CD4-positive, alpha-beta T cell treated with Interleukin-15 for 4 hours (primary cell): ENCODE measurements at regions not wholly inside any gene's neighbourhood (a gene's known extent, or its start where the extent isn't known, plus 50 kb on each side); places are given as distances from the start of the nearest gene placed in this dataset.

Experiments
- DNase-seq: peaks from one replicate; pipeline ENCODE4 v3.0.0-alpha.2; 2020; ENCODE audit warnings: low spot score

DNA sequence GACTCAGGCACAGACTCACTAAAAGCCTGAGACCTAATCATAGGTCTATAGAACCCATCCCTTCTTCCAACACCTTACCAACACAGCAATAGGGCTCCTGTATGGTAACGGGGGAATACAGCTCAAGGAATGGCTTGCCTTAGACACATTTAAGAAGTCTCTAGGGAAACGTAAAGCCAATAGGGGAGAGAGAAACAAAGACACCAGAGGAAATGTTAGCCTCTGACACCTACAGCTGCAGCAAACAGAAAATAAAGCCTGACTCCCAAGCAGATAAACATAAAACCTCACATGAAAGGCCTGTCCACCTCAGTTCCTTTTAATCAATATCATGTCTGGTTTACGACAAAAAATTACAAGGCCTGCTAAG lies 51.1 kb upstream of the NCOA1 start:
- DNase-seq: no peak

DNA sequence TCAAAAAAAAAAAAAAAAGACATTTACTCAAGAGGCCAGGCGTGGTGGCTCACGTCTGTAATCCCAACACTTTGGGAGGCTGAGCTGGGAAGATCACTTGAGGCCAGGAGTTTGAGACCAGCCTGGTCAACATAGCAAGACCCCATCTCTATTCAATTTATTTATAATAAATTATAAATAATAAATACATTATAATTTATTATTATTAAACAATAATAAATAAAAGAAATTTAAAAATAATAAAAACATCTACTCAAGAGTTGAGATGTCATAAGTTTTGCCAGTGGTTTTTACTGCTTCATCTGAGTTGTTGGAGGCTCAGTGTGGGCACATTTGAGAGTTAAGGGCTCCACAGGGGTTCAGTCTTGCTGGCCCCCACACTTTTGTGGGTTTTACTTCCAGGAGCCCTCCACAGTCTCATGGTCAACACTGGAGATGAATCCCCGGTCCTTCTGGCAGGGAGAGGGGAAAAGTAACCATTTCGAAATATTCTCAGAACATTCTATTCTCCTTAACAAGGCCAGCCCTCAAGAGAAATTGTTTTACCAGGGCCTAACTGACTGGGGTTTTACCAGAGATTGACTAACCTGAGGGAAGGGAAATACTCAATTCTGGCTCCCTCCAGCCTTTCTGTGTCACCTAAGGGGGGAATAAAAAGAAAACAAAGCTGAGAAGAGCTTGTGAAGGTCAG lies 51.6 kb upstream of the NCOA1 start:
- no peak for DNase-seq

DNA sequence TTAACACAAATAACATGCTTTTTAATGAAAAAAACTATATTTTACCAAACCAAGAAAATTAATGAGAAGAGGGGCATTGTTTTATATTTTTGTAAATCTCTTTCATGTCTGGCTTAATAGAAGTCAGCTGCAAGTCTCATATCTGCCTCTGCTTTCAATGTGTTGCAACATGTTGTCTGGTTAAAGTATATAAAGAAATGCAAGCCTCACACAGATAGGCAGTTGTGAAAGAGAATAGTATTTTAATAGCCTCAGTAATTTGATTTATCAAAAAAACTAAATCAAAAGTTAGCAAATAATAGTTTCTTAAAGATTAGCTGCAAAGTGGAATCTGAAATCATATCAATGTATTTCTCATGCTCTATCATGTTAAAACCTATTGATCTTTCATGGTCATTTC lies 52.9 kb upstream of the NCOA1 start:
- DNase-seq: no peak

DNA sequence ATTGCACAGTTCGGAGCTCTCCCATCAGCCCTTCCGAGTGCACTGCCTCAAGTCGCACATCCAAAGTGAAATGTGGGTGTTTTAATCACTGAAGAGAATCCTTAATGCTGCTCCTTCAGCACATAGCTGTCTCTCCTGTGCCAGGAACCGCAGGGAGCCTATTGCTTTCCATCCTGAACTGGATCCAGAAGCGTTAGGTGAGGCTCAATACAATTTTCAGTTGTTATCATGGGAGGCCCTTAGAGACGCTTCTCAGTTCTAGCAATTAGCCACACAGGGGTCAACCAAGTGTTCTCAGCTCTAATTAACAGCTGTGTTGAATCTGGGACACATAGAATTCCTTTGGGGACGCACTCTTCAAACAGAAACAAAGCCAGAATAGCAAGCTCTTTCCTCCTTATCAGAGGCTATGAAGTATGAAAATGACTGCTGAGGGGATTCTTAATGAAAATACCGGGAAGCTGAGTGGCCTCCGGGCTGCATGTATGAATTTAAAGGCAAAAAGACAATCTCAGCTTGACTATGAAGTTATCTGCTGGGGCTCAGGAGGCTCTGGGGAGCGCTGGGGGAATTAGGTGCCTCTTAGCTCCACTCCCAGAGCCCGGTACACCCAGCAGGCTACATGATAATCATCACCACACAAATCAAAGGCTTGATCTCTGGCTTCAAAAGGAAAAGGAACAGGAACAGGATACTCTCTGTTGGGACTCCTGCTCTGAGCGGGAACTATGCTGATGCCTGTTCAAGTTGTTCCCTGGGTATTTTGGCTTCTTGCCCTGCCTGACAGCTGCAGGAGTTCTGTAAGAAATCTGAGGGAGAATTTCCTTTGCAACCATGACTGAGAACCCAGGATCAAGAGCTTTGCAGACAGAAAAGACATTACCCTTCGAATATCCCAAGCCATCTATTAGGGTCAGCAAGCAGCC lies 55.4 kb upstream of the NCOA1 start:
- no peak for DNase-seq

DNA sequence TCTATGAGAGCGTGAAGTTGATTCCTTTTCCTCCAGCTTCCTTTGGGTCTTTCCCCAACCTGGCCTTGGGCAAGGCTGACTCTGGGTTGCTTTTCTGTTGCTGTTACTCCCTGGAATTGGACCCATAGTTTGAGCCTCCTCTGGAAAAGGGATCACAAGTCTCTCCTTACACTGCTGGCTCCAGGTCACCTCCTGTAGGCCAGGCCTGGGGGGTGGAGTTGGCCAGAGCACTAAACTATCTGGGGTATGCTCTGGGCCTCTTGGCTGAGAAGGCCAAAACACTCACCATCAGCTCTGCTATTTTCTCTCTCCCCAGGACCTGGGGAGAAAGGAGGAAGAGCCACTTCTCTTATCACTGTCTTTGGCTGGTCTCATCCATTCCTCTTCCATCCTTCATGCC lies 56.5 kb upstream of the NCOA1 start:
- DNase-seq: no peak

DNA sequence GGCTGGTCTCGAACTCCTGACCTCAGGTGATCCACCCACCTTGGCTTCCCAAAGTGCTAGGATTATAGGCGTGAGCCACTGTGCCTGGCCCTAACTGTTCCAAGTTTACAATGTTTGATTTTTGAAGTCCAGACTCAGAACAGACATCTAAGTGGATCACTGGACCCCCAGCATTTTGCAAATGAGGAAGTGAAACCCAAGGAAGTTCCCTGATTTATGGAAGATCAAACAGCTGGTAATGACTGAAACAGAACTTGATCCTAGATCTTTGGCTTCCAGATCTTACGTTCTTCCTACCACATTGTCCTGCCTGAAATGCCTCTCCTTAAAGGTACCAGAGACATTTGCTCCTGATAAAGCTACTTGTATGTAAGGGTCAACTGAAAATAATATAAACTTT lies 58.3 kb upstream of the NCOA1 start:
- no peak for DNase-seq

DNA sequence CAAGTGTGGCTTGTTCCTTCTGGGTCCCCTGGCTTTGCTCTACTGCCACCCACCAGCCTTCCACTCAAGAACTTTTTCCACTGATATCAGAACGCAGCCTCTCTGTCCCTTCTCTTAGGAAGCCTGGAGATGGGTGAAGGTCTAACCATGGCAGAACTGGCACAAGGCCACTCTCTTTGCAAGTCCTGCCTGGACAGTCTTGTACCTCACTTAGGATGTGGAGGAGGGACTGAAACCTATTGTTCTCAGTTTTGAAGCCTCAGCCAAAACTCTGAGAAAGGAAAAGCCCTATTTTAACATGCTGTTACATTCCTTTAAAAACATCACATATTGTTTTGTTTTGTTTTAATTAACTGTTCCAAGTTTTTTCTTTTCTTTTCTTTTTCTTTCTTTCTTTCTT lies 58.9 kb upstream of the NCOA1 start:
- DNase-seq: no peak

DNA sequence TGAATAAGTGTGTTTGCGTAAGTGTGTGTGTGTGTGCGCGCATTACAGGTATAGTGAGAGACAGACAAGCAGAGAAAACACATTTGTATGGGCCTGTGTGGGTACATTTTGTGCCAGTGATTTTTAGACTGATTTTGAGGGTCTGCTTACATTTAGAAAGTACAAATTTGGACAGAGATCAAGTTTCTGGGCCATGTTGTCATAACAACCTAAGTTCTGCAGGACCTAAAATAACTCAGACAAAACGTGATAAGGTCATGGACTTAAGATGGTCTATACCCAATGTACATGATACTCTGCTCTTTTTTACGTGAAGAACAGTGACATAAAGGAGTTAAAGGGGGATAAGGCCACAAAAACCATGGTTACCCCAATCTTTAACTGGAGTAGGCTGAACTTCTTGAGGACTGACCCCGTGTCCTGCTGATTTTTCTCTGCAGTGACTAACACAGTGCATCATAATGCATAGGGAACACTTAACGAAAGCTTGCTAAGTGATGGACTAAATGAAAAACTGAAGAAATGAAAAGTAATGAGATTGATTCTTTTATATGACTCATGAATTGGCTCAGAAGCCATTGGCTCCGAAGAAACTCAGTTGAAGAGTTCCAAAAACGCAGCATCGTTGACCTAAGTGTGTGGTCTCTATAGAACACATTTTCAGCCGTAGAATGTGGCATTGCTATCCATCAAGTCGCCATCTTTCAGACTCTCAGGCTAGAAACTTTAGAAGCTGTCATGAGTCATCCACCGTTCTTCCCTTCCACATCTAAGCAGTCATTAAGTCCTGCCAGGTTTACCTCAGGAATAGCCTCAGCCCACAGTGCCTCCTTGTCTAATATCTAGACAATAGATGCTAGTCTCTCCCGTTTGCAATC lies 61.6 kb upstream of the NCOA1 start:
- no peak for DNase-seq

DNA sequence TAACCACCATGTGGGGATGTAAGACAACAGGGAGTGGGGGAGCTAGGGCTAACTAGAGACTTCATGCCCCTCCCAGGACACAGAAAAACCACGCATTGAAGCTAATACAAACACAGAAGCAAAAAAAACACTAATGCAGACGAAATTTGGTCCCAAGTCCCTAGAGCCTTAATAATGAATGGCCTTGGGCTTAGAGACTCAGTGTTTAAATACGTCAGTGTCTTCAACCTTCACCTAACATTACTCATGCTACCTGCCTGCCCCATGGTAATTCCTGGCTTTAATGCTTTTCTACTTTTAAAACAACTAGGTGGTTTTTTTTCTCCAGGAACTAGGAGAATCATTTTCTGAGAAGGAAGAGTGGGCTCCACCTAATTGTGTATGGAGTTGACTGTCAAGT lies 64.1 kb upstream of the ITSN2 start:
- DNase-seq: no peak

DNA sequence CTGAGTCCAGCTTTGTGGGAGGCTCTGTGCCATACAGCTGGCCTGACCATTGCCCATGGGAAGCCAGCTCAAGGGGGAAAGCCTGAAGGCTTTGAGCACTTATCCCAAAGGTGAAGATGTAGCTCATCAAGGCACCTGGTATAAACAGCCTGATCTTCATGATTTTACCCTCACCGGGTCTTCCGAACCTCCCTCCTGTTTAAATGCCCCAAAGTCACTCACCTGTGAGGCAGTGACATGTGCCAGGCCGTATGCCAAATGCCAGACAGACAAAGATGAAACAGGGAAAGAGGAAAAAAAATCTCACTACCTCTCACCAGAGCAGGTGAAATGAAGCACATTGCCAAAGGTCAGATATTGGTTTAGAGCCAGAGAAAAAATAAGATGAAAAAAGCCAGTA lies 62.8 kb upstream of the ITSN2 start:
- DNase-seq: no peak

DNA sequence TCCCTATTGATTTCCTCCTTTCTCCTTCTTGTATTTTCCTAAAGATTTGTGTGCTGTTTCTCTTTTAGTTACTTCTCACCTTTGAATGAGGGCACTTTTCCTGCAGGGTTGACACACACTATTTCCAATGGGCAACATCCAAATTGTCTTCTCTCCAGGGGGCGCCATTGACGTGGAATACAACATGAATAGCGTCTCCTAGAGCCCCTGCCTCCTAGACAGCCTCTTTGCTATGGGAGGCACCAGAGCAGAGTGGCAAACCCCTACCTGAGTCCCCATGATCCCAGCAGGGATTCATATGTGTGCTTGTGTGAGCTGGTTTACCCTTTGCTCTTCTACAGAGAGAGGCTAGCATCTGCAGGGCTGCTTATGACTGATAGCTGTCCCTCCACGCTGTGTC lies 61.3 kb upstream of the ITSN2 start:
- peak; percentile 44 for DNase-seq

DNA sequence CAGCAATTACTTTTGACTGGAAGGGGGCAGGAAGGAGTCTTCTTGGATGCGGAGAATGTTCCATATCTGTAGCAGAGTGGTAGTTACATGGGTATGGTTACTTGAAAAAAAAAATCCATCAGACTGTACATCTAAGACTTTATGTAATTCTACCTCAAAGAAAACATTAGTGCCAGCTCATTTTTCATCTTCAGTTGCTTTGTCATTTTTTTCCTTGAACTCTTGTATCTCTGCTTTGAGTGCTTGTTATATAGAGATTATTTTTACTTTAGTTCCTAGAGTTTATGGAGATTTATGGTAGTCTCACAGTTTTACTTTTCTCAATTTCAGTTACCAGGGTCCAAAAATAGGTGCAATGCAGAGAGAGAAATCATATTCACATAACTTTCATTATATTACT lies 60.0 kb upstream of the ITSN2 start:
- no peak for DNase-seq

DNA sequence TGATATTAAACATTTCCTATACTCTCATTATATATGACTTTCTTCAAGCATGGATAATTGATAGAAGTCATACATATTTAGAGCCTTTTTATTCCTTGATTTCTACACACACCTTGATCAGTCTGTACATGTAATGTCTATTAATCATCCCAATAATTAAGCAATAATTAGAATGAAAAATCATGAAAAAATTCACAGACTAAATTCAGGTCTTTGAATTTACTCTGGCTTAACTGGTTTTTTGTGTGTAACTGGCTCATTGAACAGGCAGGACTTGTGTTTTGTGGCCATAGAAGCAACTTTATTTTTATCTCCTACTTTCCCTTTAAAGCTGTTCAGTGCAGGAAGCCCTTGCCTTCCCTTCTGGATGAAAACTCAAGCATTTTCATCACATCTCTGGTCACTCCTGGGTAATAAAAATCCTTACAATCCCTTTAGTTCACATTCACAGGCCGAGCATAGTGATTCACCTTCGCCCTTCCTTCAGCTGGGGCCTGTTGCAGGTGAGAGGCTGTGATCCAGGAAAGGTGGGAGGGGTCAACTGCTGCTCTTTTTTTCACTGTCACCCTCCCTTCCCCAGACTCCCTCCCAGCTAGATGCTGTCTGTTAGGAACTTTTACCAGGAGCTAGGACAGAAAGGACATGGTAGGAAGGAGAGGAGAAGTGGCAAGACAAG lies 58.0 kb upstream of the ITSN2 start:
- DNase-seq: no peak

DNA sequence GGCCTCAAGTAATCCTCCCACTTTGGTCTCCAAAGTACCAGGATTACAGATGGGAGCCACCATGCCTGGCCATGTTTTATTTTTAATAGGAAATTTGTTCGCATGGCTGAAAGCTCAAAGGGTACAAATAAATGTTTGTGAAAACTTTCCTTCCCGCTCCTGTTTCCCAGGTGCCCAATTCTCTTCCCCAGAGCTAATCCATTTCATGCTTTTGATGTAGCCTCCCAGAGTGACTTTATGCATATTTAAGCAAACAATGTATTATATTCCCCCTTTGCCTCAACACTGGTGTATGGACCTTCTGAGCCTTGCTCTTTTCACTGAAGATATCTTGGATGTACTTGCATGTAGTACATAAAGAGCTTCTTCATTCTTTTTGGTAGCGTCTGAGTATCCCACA lies 52.5 kb upstream of the ITSN2 start:
- DNase-seq: no peak

DNA sequence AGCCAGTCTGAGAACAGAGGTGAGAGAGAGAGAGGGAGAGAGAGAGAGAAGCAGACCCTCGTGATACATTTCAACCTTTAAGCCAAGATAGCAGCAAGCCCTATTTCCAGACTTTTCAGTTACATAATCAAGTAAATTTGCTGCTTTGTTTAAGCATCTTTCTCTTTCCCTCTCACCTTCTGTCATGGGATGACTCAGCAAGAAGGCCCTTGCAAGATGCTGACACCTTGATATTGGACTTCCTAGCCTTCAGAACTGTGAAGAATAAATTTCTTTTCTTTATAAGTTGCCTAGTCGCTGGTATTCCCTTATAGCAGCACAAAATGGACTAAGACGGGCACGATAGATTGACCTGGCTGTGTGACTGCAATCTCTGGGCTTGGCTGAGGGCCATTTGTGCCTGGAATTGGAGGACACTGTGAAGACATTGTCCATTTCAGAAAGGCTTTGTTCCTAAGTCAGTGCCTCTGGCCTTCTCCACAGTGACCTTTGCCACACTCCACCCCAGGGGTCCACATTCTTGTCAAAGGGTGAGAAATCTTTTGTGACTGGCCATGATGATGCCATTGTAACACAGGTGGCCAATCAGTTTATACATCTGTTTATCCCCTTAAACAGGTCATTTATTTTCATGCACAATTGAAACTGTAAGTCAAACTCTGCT lies 51.3 kb upstream of the ITSN2 start:
- no peak for DNase-seq

DNA sequence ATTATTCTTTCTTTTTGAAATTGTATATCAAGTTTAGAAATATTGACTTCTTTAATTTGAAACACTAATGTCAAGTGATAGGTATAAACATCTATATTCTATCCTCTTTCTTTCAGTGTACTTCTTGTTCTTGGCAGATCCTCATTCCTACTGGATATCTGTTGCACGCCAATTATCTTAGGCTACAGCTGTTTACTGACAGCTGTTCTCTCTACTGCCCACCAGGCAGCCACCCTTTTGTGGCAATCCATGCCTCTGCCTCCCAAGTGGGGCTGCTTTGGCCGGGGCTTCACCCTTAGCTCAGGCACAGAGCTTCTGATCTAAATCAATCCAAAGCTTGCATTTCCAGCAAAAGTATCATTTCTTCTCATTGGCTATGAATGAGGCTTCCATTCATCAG lies 50.6 kb upstream of the ITSN2 start:
- no peak for DNase-seq

DNA sequence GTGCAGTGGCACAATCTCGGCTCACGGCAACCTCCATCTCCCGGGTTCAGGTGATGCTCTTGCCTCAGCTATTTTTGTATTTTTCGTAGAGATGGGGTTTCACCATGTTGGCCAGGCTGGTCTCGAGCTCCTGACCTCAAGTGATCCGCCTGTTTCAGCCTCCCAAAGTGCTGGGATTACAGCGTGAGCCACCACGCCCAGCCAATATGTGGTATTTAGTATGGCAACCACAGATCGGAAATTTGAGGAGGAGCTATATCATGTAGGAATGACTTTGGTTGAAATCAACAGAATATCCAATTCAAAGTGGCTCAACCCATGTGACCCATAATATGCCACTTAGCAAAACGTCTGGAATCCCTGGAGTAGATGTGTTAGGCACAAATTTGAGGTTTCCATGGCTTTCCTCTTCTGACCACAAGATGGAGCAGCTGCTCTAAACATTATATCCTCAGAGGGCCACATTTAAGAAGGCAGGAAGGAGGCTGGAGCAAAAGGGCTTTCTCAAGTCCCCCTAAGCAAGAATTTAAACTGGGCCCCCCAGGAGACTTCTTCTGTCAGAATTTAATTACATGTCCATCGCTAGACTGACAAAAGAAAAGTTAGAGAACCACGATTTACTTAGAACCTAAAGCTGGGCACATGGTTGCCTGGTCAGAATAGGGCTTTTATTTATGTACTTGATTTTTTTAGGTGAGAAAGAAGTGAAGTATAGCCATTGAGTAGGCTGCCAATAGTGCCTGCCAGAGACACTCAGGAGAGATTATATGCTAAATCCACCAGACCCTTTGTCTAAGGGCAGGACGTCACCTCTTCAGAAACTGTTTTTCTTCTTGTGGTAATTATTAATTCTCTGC lies 49.6 kb upstream of the ITSN2 start:
- DNase-seq: peak; percentile 61
